CD1c-positive myeloid dendritic cell (primary cell): ENCODE measurements at regions not wholly inside any gene's neighbourhood (a gene's known extent, or its start where the extent isn't known, plus 50 kb on each side); places are given as distances from the start of the nearest gene placed in this dataset.
A peak's percentile ranks its signal among the peaks of the same experiment; 100 is the strongest.
"Not testable (repeated sequence)": the region's sequence is repeated elsewhere in the genome, so short reads cannot be mapped to it uniquely, and the experiment has no call there.

Experiments used
- DNase-seq: peaks from one replicate; pipeline ENCODE4 v3.0.0-alpha.2; 2016; ENCODE audit errors: extremely low spot score

DNA sequence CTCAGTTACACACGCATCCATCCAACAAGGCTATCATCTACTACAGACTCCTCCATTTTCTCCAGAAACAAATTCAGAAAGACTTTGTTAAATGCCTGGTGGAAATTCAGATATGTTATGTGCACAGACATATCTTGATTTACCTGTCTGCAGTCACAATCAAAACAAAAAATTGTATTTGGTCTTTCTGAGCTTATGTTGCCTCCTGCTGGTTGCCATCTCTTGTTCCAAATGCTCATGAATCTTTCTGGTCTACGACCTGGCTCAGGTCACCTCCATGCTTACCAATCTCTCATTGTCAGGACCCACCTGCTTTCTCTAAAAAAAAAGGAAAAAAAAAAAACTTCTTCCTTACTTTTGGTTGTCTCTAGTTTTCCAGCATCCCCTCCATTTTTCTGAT, 169.2 kb upstream of the PLXNC1 start:
- peak; percentile 15 for DNase-seq

DNA sequence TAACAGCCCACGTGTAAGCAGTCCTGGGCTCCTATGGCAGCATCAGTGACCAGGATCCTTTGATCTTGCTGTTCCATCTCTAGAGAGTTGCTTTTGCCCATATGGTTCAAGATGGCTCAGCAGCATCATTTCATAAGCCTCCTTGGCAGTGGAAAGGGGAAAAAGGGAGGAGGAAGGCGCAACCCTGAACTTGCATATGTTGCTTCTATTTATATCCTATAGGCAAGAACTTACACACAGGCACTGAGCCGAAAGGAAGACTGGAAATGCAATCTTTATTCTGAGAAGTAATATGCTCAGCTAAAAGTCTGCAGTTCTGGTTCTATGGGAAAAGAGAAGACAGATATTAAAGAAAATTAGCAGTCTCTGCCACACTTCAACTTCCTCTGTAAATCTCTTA, 167.7 kb upstream of the PLXNC1 start:
- no peak for DNase-seq

DNA sequence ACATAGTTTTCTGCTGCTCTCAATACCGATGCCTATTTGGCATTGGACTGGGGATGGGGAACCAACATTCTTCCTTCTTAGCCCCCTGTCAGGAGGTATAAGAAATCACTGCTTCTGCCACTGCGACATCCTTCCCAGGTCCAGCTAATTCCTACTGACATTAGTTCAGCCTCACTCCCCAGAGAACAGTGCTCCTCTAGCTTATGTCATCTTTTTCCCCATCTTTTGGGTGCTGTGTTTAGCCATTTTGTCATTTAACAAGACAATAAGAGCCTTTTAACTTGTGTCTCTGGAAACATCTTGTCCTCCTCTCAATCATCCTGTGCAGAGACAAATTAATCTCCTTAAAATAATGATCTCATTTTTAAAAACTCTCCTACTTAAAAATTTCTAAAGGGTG, 167.0 kb upstream of the PLXNC1 start:
- DNase-seq = no peak

DNA sequence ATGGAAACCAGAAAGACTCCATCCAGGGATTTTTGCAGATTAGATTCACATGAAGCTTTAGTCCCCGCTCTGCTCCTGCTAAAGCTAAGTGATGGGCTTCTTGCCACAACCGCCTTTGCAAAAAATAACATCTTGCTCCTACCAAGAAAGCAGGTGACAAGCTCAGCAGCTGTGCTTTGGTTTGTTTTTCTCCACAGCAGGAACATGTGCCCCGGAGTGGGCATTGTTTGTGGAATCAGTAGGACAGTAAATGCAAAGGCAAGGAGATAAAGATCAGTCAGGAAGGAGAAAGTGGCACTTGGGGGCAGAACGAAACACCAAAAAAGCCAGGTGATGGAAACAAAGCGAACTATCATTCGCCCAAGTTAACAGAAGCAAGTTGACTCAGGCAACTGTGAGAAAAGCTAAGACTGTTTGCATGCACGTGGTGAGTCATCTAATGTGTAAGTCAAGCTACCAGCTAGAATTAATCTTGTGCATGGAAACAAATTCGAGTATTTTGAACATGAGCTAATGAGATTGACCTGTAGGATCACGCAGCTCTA, 165.5 kb upstream of the PLXNC1 start:
- no peak for DNase-seq

DNA sequence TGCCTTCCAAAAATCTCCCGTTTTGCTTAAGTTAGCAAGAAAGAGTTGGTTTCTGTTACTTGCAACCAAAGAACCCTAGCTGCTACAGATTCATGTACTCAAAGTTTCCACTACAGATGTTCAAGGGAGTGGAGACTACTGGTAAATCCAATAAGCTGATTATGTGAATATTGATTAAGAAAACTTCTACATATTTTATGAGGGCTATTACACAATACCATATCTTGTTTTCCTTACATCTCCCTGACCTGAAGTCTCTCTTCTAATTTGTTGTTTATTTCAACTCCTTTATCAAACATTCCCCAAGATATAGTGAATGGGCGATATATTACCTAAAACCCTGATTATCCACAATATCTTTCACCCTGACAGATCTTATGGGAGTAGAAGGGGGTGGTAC, 164.4 kb upstream of the PLXNC1 start:
- no peak for DNase-seq

DNA sequence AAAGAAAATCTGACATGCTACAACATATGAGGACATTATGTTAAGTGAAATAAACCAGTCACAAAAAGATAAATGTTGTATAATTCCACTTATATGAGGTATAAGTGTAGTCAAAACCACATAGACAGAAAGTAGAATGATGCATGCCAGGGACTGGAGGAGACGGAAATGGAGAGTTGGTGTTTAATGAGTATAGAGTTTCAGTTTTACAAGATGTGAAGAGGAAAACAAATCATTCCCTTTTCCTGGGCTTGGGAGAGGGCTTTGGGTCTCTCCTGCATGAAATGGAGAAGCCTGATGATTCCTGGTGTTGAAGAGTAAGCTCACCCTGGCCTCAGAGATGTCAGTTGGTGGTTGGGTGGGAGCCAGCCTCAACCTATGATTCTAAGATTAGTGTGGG, 158.4 kb upstream of the PLXNC1 start:
- DNase-seq = no peak

DNA sequence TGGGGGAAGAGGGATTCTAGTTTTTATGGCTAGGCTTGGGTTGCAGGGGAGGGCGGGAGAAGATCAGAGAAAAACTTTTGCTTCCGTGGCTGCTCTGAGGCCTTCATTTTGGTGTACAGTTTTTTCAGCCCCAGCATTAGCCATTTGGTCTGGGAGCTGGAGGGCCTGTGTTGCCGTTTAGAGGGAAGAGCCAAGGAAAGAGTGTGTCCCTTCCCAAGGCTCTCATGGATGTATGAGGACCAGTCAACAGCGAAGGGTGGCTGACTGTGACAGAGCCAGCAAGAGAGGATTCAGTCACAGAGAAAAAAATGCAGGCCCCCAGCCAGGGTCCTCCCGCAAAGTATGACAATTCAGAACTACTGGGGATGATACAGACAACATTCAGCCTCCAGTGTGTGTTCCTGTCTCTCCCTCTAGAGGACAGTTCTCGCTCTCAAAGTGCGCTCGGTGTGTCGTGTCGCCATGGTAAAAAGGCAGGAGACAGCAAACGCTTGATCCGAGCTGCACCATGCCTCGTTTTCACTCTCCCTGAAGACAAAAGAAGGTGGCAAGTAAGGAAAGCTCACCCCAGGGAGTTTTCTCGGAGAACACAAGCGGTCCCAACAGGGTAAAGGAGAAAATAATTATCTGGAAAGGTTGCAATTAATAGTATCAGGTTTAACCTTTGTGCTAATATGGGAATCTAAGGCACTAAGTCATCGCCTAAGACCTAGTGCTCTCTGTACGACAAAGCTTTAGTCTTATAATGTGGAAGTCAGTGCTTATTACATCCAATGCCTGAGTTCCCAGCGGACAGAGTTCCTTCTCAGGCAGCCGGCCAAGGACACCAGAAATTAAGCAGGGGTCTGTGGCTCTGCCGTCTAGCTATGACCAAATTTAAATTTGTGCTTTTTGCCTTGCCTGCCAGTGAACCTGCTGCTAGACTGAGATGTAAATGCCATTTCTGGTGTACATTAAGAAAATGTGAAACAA, 157.3 kb upstream of the PLXNC1 start:
- no peak for DNase-seq

DNA sequence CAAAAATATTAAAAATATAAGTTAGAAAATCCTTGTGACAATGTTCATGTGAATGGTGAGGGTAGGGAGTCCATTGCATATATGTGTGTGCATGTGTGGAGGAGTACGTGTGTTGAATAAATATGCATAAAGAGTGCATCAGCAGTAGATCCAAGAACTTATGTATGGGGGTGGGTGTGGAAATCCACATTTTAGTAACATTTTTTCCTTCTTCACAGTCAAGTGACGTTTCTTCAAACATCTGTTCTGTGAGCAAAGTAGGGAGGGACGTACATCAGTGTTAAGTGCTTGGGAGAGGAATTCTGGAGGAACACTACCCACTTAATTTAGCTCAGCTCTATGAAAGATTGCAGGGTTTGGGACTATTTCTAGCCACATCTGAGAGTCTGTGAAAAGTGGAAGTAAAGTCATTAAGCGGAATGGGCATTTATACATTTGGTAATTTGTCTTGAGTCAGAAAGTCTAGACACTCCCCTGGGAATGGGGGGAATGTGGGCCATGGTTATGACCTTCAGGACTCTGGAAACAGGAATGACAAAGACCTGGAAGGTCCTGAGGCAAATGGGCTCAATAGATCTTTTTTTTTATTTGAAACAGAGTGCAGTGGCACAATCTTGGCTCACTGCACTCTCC, 156.4 kb upstream of the PLXNC1 start:
- no peak for DNase-seq

DNA sequence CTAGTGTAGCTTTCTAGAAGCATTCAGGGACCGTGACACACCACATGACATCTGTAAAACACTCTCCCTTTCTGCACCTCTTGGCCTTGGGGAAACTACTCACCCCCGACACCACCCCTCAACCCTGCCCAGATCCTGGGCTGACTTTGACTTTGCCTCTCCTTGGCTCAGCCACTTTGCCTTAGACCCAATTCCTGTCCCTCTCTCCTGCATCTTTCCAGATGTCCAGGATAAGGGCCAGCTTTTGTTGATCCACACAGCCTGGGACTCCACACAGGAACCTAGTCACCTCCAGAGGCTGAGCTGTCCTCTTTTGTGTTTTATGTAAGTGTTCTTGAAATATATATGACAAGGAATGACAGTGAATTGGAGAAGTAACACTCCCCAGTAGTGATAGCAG, 153.7 kb upstream of the PLXNC1 start:
- DNase-seq = no peak

DNA sequence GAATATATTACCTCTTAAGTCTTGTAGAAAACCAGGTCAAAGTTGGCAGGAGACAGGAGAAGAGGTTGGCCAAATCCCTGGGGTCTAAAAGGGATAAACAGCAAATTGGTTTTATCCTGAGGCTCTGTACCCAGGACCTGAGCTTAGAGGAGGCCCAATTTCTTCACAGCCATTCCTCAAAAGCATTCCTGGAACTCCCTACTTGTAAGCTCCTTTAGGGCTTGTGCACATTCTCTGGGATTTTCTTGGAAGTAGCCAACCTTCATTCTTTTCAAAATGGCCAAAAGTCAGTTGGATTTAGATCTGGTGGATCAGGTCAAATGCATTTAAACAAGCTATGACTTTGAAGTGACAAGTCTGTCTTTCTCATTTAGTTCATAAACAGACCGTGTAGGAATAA, 152.1 kb upstream of the PLXNC1 start:
- DNase-seq = no peak

DNA sequence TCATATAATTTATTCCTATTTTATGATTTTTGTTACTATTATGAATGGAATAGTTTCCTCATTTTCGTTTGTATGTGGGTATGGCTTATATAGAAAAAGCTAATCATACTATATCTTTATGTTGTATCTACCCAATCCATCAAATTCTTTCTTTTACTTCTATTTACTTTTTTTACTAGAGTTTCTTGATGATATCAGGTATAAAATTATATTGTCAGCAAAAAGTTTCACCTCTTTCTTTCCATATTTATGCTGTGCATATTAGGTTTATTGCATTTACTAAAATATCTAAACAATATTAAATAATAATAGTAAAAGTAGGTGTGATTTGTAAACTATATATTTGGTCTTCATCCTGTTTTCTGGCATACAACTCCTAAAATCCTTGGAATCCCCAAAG, 146.7 kb upstream of the PLXNC1 start:
- no peak for DNase-seq

DNA sequence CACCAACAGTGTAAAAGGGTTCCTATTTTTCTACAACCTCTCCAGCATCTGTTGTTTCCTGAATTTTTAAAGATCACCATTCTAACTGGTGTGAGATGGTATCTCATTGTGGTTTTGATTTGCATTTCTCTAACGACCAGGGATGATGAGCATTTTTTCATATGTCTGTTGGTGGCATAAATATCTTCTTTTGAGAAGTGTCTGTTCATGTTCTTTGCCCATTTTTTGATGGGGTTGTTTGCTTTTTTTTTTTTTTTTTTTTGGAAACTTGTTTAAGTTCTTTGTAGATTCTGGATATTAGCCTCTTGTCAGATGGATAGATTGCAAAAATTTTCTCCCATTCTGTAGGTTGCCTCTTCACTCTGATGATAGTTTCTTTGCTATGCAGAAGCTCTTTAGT, 145.5 kb upstream of the PLXNC1 start:
- not testable (repeated sequence) for DNase-seq

DNA sequence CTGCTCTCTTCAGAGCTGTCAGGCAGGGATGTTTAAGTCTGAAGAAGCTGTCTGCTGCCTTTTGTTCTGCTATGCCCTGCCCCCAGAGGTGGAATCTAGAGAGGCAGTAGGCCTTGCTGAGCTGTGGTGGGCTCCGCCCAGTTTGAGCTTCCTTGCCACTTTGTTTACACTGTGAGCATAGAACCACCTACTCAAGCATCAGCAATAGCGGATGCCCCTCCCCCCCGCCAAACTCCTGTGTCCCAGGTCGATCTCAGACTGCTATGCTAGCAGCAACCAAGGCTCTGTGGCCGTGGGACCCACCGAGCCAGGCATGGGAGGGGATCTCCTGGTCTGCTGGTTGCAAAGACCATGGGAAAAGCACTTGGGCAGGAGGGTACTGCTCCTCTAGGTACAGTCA, 140.5 kb upstream of the PLXNC1 start:
- not testable (repeated sequence) for DNase-seq

DNA sequence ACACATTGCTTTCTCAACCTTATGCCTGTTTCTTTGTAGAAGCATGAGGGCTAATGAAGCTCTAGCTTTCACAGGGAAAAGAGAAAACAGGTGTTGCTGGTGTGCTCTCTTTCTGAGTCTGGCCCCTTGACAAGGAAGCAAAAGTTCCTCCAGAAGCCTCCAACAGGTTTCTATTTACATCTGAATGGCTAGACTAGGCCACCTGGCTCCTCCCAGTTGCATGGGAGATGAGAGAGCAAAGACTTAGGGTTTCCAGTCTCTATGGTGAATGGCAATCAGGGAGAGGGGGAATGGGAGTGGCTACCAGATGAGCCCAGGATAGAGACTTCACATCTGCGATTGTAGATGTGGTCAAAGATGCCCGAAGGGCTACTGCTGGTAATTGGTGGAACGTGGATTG, 138.1 kb upstream of the PLXNC1 start:
- no peak for DNase-seq

DNA sequence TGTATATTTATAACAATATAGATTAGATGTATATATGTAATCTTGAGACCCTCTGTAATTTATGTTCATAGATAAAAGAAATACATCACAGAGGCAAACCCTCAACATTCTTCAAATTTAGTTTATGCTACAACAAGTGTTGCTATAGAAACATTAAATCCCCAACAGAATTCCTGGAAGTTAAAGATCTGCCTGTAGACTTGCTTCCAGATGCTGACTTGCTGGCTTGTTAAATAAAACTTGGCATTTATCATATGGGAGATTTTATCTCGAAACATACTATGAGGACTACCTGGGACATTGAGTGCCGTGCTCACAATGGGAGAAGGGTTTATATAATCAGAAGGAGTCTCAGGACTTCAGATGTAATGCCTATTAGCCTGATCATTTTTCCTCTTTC, 136.3 kb upstream of the PLXNC1 start:
- no peak for DNase-seq

DNA sequence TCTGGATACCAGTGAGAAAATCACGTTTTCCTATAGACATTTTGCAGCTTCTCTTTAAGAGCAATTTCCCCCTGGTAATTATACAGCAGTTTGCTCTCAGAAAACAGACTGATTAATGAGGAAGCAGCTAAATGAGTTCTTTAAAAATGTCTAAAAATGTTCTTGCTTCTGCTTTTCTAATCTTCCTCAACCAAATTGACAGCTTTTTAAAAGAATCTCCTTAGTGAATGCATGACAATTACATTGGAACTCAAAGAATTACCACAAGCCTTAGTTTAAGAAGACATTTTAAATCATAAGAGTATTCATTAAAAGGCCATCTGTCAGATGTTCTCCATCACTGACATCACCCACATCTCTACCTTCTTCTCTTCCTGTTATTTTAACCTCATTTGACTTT, 135.8 kb upstream of the PLXNC1 start:
- peak; percentile 66 for DNase-seq

DNA sequence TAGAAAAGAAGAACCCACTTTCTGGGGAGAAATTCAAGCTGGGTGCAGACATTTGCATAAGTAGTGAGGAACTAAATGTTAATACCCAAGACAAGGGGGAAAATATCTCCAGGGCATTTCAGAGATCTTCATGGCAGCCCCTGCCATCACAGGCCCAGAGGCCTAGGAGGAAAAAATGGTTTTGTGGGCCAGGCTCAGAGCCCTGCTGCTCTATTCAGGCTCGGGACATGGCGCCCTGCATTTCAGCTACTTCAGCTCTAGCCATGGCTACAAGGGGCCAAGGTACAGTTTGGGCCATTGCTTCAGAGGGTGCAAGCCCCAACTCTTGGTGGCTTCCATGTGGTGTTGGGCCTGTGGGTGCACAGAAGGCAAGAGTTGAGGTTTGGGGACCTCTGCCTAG, 131.1 kb upstream of the PLXNC1 start:
- DNase-seq = not testable (repeated sequence)

DNA sequence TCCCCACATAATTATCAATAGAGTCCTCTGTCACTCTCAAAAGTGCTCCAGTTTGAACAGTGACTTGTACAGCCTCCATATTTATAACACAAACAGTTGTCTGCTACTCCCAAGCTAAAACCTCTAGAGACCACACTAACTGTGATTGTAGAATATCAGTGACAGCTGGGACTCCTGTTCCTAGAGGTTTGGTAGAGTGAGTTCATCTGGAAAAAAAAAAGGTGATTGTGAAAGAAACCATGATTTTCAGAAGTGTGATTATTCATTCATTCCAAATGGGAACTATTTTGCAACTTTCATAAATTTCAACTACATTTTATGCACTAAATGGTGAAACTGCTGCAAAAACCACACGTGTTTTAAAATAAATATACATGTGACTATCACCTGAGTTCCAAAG, 128.0 kb upstream of the PLXNC1 start:
- no peak for DNase-seq

DNA sequence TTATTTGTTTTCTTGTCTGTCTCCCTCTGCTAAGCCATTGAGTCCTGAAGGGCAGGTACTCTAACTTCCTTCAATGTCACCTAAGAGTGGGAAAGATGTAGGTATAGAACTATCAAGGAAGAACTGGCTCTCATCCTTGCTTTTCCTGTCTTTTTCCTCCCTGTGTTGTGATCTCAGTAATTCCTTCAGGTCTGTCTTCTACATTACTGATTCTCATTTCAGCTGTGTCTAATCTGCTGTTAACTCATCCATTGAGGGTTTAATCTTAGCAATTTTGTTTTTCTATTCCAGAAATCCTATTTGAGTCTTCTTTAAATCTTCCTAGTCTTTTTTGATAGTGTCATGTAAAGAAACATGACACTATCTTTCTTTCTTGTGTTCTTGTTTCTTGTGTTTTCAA, 124.5 kb upstream of the PLXNC1 start:
- no peak for DNase-seq

DNA sequence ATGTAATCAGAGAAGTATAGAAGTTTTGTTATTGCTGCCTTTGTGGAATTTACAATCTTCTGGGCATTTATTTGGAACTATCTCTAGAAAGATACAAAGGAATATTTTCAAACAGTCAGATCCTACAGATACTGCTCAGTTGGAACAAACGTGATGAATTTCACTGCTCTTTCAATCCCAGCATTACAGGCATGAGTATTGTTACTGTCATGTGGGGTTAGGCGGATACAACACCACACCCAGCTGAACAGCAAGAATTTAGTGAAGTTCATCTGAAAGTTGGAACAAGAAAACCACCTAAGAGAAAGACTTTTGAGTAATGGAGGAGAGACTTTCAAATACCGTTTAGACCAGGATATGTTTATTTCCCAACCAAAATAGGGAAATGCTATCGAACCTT, 123.3 kb upstream of the PLXNC1 start:
- no peak for DNase-seq

DNA sequence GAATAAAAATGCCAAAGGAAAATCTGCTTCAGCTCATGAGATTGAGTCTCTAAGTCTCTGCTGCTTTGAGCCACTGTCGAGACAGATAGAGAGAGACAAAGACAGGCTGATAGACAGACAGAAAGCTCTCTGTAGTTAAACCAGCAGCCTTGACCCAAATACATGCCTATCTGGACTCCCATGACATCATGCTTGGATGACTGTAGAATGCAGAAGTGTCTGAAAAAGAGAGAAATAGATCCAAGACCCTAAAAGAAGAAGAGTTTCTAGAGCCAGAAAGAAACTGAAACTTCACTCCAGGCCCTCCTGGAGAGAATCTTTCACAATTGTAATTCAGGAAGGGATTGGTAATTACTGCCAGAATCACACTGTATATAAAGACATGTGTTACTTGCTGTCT, 122.6 kb upstream of the PLXNC1 start:
- peak; percentile 14 for DNase-seq

DNA sequence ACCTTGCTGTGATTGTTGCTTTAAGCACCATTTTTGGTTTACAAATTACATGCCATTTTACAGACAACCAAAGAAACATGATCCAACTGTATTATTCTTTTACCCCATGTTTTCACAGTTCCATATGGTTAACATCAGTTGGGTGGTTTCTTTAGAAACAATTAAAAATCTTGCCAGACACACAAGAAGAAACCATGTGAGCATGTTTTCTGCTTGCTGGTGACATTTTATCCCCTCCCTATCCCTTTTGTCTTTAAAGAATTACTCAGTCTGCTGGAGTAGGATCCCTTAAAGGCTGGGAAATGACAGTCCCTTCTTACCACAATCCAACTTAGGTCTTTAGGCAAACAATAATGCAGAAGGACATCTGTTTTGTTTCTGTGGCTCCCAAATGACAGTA, 121.8 kb upstream of the PLXNC1 start:
- DNase-seq = no peak

DNA sequence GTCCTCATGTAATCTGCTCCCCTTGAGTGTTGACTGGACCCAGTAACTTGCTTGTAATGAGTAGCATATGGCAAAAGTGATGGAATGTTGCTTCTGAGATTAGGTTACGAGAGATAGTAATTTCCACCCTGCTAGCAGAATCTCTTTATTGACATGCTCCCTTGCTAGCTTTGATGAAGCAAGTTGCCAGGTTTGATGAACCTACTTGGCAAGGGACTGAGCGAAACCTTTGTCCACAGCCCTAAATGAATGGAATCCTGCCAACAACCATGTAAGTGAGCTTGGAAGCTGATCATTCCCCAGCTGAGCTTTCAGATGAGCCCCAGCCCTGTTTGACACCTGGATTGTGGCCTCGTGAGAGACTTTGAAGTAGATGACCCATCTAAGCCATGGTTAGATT, 120.8 kb upstream of the PLXNC1 start:
- DNase-seq = no peak
